Hepatocyte (in vitro differentiated cells): ENCODE measurements at regions not wholly inside any gene's neighbourhood (a gene's known extent, or its start where the extent isn't known, plus 50 kb on each side); places are given as distances from the start of the nearest gene placed in this dataset.
"Not testable (repeated sequence)": the region's sequence is repeated elsewhere in the genome, so short reads cannot be mapped to it uniquely, and the experiment has no call there.

Experiments
- DNase-seq: peaks from one replicate; pipeline ENCODE4 v3.0.0-alpha.2; 2016; ENCODE audit warnings: low spot score
- H2AFZ ChIP-seq: fragments of 200-600 bp; sonication (generic); 2 replicates; pipeline ENCODE4 v1.6.0; 2016; ENCODE audit warnings: antibody characterized with exemption, mild to moderate bottlenecking
- H3K27ac ChIP-seq: fragments of 200-600 bp; sonication (generic); 2 replicates; pipeline ENCODE4 v1.5.1; 2016; ENCODE audit warnings: mild to moderate bottlenecking
- H3K27me3 ChIP-seq: fragments of 200-600 bp; sonication (generic); 2 replicates; pipeline ENCODE4 v1.6.1; 2016
- H3K36me3 ChIP-seq: fragments of 200-600 bp; sonication (generic); replicated peaks from 2 replicates; pipeline ENCODE4 v1.5.1; 2016; ENCODE audit warnings: low read depth; ENCODE audit not compliant: insufficient read depth
- H3K4me1 ChIP-seq: fragments of 200-600 bp; sonication (generic); 2 replicates; pipeline ENCODE4 v1.5.1; 2016; ENCODE audit warnings: mild to moderate bottlenecking, moderate library complexity; ENCODE audit not compliant: insufficient read depth
- H3K4me2 ChIP-seq: fragments of 200-600 bp; sonication (generic); 2 replicates; pipeline ENCODE4 v1.6.0; 2016
- H3K4me3 ChIP-seq: fragments of 200-600 bp; sonication (generic); 2 replicates; pipeline ENCODE4 v1.5.1; 2016; ENCODE audit warnings: mild to moderate bottlenecking
- H3K79me2 ChIP-seq: fragments of 200-600 bp; sonication (generic); 2 replicates; pipeline ENCODE4 v1.6.0; 2017; ENCODE audit warnings: mild to moderate bottlenecking
- H3K9me2 ChIP-seq: fragments of 200-600 bp; sonication (generic); replicated peaks from 2 replicates; pipeline ENCODE4 v1.6.0; 2017; ENCODE audit warnings: mild to moderate bottlenecking; ENCODE audit not compliant: insufficient read depth
- H3K9me3 ChIP-seq: fragments of 200-600 bp; sonication (generic); 2 replicates; pipeline ENCODE4 v1.5.1; 2016; ENCODE audit warnings: low read depth, mild to moderate bottlenecking
- H4K20me1 ChIP-seq: fragments of 200-600 bp; sonication (generic); 2 replicates; pipeline ENCODE4 v1.6.0; 2016; ENCODE audit warnings: mild to moderate bottlenecking; ENCODE audit not compliant: insufficient read depth, poor library complexity, severe bottlenecking
- CTCF ChIP-seq: fragments of 200-600 bp; sonication (generic); IDR thresholded peaks from 2 replicates; pipeline ENCODE4 v1.5.1; 2016; ENCODE audit warnings: antibody characterized with exemption, mild to moderate bottlenecking; ENCODE audit not compliant: poor library complexity
- EZH2 ChIP-seq: fragments of 200-600 bp; sonication (generic); IDR thresholded peaks from 2 replicates; pipeline ENCODE4 v1.6.1; 2016; ENCODE audit warnings: antibody characterized with exemption, mild to moderate bottlenecking, borderline replicate concordance
- EZH2phosphoT487 ChIP-seq: fragments of 200-600 bp; sonication (generic); IDR thresholded peaks from one replicate; pipeline ENCODE4 v1.6.1; 2018; ENCODE audit warnings: antibody characterized with exemption, mild to moderate bottlenecking, low read depth, moderate library complexity; ENCODE audit not compliant: unreplicated experiment, severe bottlenecking
- WGBS: methylation state at CpG from one replicate; pipeline ENCODE4 v1.1.6; 2016; ENCODE audit warnings: low lambda C conversion rate; ENCODE audit errors: missing lambda C conversion rate; 5-methylcytosine and 5-hydroxymethylcytosine counted together

- H2AFZ ChIP-seq: no peak overlapping the region
- no peaks in the 10 kb centered on the region for H3K4me1 ChIP-seq
- DNase-seq: no peak
These were observed 128.4 kb downstream of the NAA11 start for GRCh38 chr4:79197275-79198009.

GRCh38 chr4:79191292-79191691 is 134.6 kb downstream of the NAA11 start:
- not testable (repeated sequence) for H3K27ac ChIP-seq, DNase-seq, H3K79me2 ChIP-seq, H3K36me3 ChIP-seq, H3K4me2 ChIP-seq, H4K20me1 ChIP-seq, H3K27me3 ChIP-seq, H2AFZ ChIP-seq, H3K4me1 ChIP-seq, H3K4me3 ChIP-seq, H3K9me3 ChIP-seq, H3K9me2 ChIP-seq
- 100% methylated on average over 1 of the region's 1 CpG for WGBS

More at GRCh38 chr4:79197275-79198009, 128.4 kb downstream of the NAA11 start:
- Histone ChIP-seq H3K4me2 (no peak overlapping the region), H3K27ac (no peak overlapping the region), H4K20me1 (no peaks in the 10 kb centered on the region), H3K9me2 (no peaks in the 10 kb centered on the region), H3K9me3 (no peaks in the 10 kb centered on the region), H3K36me3 (no peaks in the 10 kb centered on the region), H3K27me3 (no peaks in the 10 kb centered on the region), H3K79me2 (no peaks in the 10 kb centered on the region), H3K4me3 (no peak overlapping the region)
- TF ChIP-seq EZH2 (no peak), CTCF (no peak), EZH2phosphoT487 (no peak)
- WGBS: 89% methylated on average over 3 of the region's 3 CpGs

- no peak overlapping the region for H3K27ac ChIP-seq
- H3K4me1 ChIP-seq: no peaks in the 10 kb centered on the region
- no peaks in the 10 kb centered on the region for H3K36me3 ChIP-seq
- no peak overlapping the region for H2AFZ ChIP-seq
- DNase-seq: no peak
- H3K4me3 ChIP-seq: no peak overlapping the region
- H3K9me3 ChIP-seq: no peaks in the 10 kb centered on the region
- no peaks in the 10 kb centered on the region for H3K79me2 ChIP-seq
- 65% methylated on average over 3 of the region's 3 CpGs for WGBS
- H3K9me2 ChIP-seq: no peaks in the 10 kb centered on the region
- H3K4me2 ChIP-seq: no peak overlapping the region
- H3K27me3 ChIP-seq: no peaks in the 10 kb centered on the region
- H4K20me1 ChIP-seq: no peaks in the 10 kb centered on the region
- TF ChIP-seq EZH2: no peak
- TF ChIP-seq EZH2phosphoT487: no peak
- TF ChIP-seq CTCF: no peak
These were observed 140.3 kb downstream of the NAA11 start for GRCh38 chr4:79185526-79186045.

- Histone ChIP-seq H3K79me2 (no peaks in the 10 kb centered on the region), H3K36me3 (no peaks in the 10 kb centered on the region), H4K20me1 (no peaks in the 10 kb centered on the region), H3K9me3 (no peaks in the 10 kb centered on the region), H3K27ac (no peak overlapping the region), H2AFZ (no peak overlapping the region), H3K9me2 (no peaks in the 10 kb centered on the region), H3K4me3 (no peak overlapping the region), H3K27me3 (no peaks in the 10 kb centered on the region), H3K4me1 (no peaks in the 10 kb centered on the region), H3K4me2 (no peak overlapping the region)
- TF ChIP-seq EZH2phosphoT487 (no peak), EZH2 (no peak), CTCF (no peak)
- 70% methylated on average over 4 of the region's 4 CpGs for WGBS
- no peak for DNase-seq
These were observed 141.4 kb downstream of the NAA11 start for GRCh38 chr4:79184476-79184875.
